GM19452 (cell line): ENCODE measurements at regions not wholly inside any gene's neighbourhood (a gene's known extent, or its start where the extent isn't known, plus 50 kb on each side); places are given as distances from the start of the nearest gene placed in this dataset.
"Not testable (repeated sequence)": the region's sequence is repeated elsewhere in the genome, so short reads cannot be mapped to it uniquely, and the experiment has no call there.

Experiments
- ATAC-seq: cut with Tn5 transposase; IDR thresholded peaks from one replicate; pipeline ENCODE4 v1.9.1; 2021; ENCODE audit not compliant: unreplicated experiment

- no peak for ATAC-seq
These were observed 156.5 kb upstream of the SGCD start for GRCh38 chr5:156170351-156170961.

GRCh38 chr5:156174225-156174624 lies 152.7 kb upstream of the SGCD start:
- no peak for ATAC-seq

GRCh38 chr5:156178117-156178516 lies 148.8 kb upstream of the SGCD start:
- no peak for ATAC-seq

GRCh38 chr5:156181656-156182055 lies 145.3 kb upstream of the SGCD start:
- no peak for ATAC-seq

DNA sequence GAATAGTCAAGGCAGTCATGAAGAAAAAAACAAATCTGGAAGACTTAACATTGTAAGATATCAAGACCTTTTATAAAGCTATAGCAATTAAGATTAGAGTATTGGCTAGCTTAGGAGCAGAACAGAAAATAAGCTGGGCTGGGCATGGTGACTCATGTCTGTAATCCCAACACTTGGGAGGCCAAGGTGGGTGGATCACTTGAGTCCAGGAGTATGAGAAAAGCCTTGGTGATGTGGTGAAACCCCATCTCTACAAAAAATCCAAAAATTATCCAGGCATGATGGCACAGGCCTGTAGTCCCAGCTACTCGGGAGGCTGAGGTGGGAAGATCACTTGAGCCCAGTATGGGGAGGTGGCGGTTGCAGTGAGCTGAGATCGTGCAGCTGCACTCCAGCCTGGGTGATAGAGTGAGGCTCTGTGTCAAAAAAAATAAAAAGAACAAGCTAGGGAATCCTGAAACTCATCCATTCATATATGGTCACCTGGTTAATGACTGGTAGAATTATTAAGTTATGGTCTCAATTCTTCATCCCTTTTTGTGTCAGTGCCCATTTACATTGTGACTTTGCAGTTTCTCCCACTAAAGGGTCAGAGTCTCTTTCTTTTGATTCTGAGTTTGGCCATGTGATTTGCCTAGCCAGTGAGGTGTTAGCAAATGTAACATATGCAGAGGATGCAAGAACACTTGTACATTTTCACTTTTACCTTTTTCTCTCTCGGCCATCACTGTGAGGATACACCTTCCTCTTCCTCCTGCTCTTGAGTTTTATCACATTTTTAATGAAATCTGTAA lies 144.6 kb upstream of the SGCD start:
- ATAC-seq, result no peak

GRCh38 chr5:156186760-156187159 lies 140.2 kb upstream of the SGCD start:
- ATAC-seq, result no peak

GRCh38 chr5:156188016-156188415 lies 138.9 kb upstream of the SGCD start:
- ATAC-seq, result no peak

DNA sequence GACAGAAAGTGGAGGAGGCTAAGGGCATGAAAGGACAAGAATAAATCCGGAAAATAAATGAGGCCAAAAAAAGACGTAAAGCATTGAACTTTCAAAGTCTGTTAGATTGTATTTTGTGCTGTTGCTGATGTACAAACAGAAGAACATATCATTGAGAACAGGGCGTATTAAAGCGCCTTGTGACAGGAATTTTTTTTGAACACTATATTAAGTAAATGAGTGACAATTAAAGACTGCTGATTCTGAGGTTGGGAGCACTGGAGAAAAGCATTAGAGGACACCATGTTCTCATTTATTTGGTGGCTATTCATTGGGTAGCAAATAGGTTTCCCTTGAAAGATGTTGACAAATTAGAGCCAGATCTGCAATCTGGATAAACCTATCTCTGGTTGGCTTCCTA lies 137.3 kb upstream of the SGCD start:
- ATAC-seq, result no peak

DNA sequence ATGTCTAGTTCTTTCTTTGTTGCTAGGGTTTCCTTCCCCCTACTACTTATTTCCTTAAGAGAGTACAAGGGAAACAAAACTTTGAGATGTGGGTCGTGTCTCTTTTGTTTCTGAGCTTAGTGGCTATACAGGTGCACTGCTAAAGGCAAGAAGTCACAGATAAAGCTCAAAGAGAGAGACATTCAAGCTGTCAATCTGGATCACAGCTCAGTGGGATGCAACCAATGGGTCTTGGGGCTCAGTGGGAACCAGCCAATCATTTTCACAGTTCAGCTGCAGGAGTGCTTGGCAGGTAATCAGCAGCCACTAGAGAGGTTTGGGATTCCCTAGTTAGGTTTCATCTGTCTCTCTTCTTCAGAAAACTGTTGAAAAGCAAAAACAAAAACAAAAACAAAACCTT lies 135.4 kb upstream of the SGCD start:
- ATAC-seq, result no peak

DNA sequence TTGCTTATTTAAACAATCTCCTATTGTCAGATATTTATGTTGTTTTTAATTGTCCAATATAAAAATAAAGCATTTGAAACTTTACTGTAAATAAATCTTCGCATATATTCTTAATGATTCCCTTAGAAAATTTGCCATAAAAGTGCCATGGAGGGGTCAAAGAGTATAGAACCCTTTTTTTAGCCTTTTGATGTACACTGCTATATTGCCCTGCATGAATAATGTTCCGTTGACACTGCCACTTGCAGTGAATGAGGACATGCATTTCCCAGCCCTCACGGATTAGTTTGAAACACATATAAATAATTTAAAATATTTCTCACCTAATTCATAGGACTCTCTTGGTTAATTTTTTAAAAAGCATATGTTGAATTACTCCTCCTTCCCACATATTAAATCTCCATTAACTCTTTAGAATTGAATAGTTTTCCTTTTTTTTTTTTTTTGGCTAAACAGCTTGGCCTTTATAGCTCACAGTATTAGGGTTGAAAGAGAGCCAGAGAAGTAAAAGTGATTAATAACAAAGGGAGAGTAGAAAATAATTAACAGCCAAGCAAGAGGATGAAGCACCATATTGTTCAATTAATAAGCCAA lies 129.8 kb upstream of the SGCD start:
- no peak for ATAC-seq

DNA sequence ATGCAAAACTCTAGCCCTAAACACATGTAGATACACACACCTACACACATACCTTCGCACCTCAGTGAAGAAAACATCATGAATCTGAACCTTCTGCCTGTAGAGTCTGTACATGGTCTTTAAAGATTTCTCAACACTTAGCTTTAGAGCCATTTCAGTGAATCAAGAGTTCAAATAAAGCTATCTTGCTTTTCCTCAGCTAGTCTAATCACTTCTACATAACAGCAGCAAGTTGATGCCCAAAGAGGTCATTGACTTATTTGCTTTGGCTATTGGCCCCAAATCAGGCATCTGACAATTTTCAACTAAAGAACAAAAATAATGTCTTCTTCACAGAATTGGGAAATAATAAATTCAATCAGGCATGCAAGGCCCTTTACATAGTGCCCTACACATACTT lies 127.9 kb upstream of the SGCD start:
- no peak for ATAC-seq

DNA sequence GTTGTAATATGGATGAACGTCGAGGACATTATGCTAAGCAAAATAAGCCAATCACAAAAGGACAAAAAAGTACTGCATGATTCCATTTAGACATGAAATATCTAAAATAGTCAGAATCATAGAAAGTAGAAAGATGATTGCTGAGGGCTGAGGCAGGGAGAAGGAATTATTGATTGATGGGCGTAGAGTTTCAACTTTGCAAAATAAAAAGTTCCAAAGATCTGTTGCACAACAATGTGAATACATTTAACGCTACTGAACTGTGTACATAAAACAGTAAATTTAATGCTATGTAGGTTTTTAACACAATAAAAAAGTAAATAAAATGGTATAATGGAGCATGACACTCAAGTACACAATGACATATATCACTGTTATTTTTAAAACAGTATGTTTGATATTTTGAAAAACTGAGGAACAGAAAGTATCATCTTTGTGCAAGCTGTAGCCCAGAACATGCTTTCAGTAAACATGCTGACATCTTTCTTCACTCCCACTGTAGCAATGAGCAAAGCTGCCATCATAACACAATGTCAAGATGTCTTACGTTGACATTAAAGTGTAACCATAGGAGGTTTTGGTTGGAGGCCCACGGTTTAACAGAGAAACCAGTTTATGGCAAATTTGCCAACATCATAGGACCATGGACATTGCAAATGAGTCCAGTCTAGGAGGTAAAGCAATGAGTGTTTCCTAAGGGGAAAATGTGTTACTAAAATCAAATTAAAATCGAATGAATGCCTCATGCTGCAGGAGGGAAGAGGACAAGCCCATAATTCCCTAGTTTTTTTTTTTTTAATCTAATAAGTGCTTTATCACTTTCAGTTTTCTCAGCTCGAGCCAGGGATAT lies 125.8 kb upstream of the SGCD start:
- no peak for ATAC-seq

GRCh38 chr5:156201788-156202403 lies 125.1 kb upstream of the SGCD start:
- no peak for ATAC-seq

DNA sequence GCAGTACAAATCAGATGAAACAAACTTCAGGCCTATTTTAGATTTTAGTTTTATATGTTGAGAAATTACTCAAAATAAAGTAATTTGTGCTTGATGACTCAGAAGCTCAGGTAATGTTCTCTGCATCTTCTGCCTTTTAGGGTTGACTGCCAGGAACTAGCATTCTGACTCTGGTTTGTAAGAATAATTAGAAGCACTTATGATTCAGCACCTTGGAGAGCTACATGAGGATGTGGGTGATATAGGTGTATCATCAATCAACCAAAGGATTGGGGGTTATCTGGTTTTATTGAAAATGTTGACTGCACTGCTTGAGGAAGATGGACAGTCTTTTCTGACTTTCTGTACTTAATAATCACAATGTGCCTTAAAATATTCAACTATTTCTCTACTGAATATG lies 118.7 kb upstream of the SGCD start:
- ATAC-seq, result no peak

GRCh38 chr5:156218367-156219158 lies 108.4 kb upstream of the SGCD start:
- ATAC-seq, result no peak

DNA sequence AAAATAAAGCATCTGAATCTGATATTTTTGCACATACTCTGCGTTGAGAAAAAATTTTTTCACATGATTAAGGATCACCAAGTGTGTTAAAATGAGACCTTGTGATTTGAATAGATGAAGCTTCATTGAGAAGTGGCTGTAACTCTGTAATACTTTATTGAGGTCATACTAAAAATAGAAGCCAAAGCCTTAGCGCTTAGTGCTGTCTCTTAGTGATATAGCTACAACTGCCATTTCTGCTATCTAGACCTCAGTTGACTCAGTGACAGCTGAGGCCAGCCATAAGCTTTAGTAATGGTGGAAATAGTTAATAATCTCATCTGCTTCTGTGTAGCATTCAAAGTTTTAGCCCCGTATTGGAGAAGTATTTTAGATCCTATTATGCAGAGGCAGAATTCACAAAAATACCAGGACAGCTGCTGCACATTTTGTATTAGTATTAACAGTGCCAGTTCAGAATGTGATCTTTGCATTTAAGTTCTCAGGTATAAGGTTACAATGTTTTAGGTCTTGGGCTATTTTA lies 107.4 kb upstream of the SGCD start:
- ATAC-seq, result no peak

GRCh38 chr5:156221816-156222215 lies 105.1 kb upstream of the SGCD start:
- no peak for ATAC-seq

DNA sequence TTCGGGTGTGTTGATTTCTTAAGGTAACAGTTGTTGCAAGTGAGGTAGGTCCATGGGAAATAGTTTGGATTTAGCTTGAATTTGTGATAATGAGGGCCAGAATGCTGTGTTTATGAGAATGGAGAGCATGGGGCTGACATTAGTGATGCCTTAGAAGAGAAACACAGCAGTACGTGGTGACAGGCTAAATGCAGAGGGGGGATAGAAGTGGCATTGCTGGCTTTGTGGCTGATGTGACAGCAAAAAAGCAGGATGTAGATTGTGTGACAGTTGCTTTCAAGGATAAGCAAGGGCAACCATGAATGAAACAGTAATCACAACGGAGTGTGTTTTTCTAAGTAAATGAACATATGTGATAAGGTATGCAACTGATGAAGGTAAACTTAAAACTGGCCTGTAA lies 103.4 kb upstream of the SGCD start:
- ATAC-seq, result no peak

DNA sequence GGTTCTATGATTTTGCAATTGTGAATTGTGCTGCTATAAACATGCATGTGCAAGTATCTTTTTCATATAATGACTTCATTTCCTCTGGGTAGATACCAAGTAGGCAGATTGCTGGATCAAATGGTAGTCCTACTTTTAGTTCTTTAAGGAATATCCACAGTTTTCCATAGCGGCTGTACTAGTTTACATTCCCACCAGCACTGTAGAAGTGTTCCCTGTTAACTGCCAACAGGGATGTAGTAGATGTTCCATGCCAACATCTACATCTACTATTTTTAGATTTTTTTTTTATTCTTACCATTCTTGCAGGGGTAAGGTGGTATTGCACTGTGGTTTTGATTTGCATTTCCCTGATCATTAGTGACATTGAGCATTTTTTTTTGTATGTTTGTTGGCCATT lies 100.5 kb upstream of the SGCD start:
- ATAC-seq, result not testable (repeated sequence)

GRCh38 chr5:156230887-156231286 lies 96.1 kb upstream of the SGCD start:
- no peak for ATAC-seq
